ENCODE measurements at regions not wholly inside any gene's neighbourhood (a gene's known extent, or its start where the extent isn't known, plus 50 kb on each side); places are given as distances from the start of the nearest gene placed in this dataset.

- DNase-seq, result no peak
Observed at GRCh38 chr13:105403086-105403485, 1132.4 kb downstream of the EFNB2 start.

- no peak for DNase-seq
Observed at GRCh38 chr13:105395041-105395440, 1140.4 kb downstream of the EFNB2 start.

GRCh38 chr13:105389373-105389772, 1146.1 kb downstream of the EFNB2 start:
- no peak for DNase-seq

GRCh38 chr13:105377452-105377851, 1158.0 kb downstream of the EFNB2 start:
- no peak for DNase-seq

- no peak for DNase-seq
Observed at GRCh38 chr13:105370011-105370650, 1165.3 kb downstream of the EFNB2 start.

GRCh38 chr13:105368781-105369180, 1166.7 kb downstream of the EFNB2 start:
- DNase-seq, result no peak

- no peak for DNase-seq
Observed at GRCh38 chr13:105365831-105366230, 1169.6 kb downstream of the EFNB2 start.

GRCh38 chr13:105365021-105365550, 1170.4 kb downstream of the EFNB2 start:
- DNase-seq, result no peak

- DNase-seq, result no peak
Observed at GRCh38 chr13:105364191-105364590, 1171.3 kb downstream of the EFNB2 start.

- DNase-seq, result peak; percentile 55
Observed at GRCh38 chr13:105363261-105364190, 1171.9 kb downstream of the EFNB2 start.

GRCh38 chr13:105353654-105354053, 1181.8 kb downstream of the EFNB2 start:
- DNase-seq, result no peak

GRCh38 chr13:105349082-105349723, 1186.3 kb downstream of the EFNB2 start:
- DNase-seq, result no peak

GRCh38 chr13:105346141-105346775, 1189.2 kb downstream of the EFNB2 start:
- DNase-seq, result no peak

- DNase-seq, result no peak
Observed at GRCh38 chr13:105345730-105346129, 1189.7 kb downstream of the EFNB2 start.

GRCh38 chr13:105345131-105345530, 1190.3 kb downstream of the EFNB2 start:
- DNase-seq, result no peak

GRCh38 chr13:105343134-105343806, 1192.2 kb downstream of the EFNB2 start:
- DNase-seq, result peak; percentile 4

GRCh38 chr13:105342281-105342820, 1193.1 kb downstream of the EFNB2 start:
- no peak for DNase-seq

GRCh38 chr13:105341758-105342157, 1193.7 kb downstream of the EFNB2 start:
- DNase-seq, result no peak

GRCh38 chr13:105341256-105341655, 1194.2 kb downstream of the EFNB2 start:
- no peak for DNase-seq

GRCh38 chr13:105340061-105340606, 1195.3 kb downstream of the EFNB2 start:
- DNase-seq, result no peak

GRCh38 chr13:105338773-105339172, 1196.7 kb downstream of the EFNB2 start:
- no peak for DNase-seq

- no peak for DNase-seq
Observed at GRCh38 chr13:105338006-105338405, 1197.5 kb downstream of the EFNB2 start.

All from NCI-H446 treated with DMSO at 0.1 percent for 48 hours (cell line).